GM12878 (cell line): ENCODE measurements at regions not wholly inside any gene's neighbourhood (a gene's known extent, or its start where the extent isn't known, plus 50 kb on each side); places are given as distances from the start of the nearest gene placed in this dataset.

Experiments used
- CREB1 ChIP-seq: IDR thresholded peaks from 2 replicates; pipeline ENCODE4 v1.6.1; 2012; ENCODE audit warnings: low read depth, mild to moderate bottlenecking, inconsistent platforms
- CTCF ChIP-seq, 3 experiments: IDR thresholded peaks in 2 of 3; conservative IDR thresholded peaks in 1 of 3; 2 replicates each; pipeline ENCODE4 v1.5.1; 2011; ENCODE audit warnings: low read depth in 3 of 3, low read length in 3 of 3, mild to moderate bottlenecking in 3 of 3, control low read depth in 2 of 3, moderate library complexity in 2 of 3, inconsistent platforms in 1 of 3, mixed read lengths in 1 of 3; ENCODE audit not compliant: control insufficient read depth in 2 of 3, insufficient read depth in 1 of 3; ENCODE audit errors: extremely low read depth in 1 of 3
- LARP7 ChIP-seq: fragments of 450-650 bp; IDR thresholded peaks from 2 replicates; pipeline ENCODE4 v1.6.1; 2017; ENCODE audit warnings: mild to moderate bottlenecking
- POLR2A ChIP-seq: IDR thresholded peaks from 2 replicates; pipeline ENCODE4 v1.6.1; 2011; ENCODE audit warnings: low read depth, mild to moderate bottlenecking, low read length
- RBBP5 ChIP-seq: fragments of 200-600 bp; sonication (generic); conservative IDR thresholded peaks from 2 replicates; pipeline ENCODE4 v1.6.1; 2016
- RELA ChIP-seq: fragments of 450-650 bp; IDR thresholded peaks from 2 replicates; pipeline ENCODE4 v1.8.0; 2014; ENCODE audit warnings: borderline replicate concordance; ENCODE audit not compliant: partially characterized antibody
- REST ChIP-seq: IDR thresholded peaks from 2 replicates; pipeline ENCODE4 v1.6.1; 2012; ENCODE audit warnings: mild to moderate bottlenecking, low read depth, low read length
- RFX5 ChIP-seq: IDR thresholded peaks from 2 replicates; pipeline ENCODE4 v1.6.1; 2011; ENCODE audit warnings: low read depth, low read length, improper control_type of control experiment
- USF2 ChIP-seq: IDR thresholded peaks from 2 replicates; pipeline ENCODE4 v1.6.1; 2011; ENCODE audit warnings: low read depth, low read length, improper control_type of control experiment, borderline replicate concordance
- ZNF687 ChIP-seq: fragments of 450-650 bp; IDR thresholded peaks from 2 replicates; pipeline ENCODE4 v1.6.1; 2017; ENCODE audit warnings: mild to moderate bottlenecking, moderate library complexity

- TF ChIP-seq POLR2A (no peak), CREB1 (no peak), RELA (no peak), REST (no peak), CTCF (IDR thresholded peaks at IDR 0.05 in 2 of 3, conservative IDR thresholded peaks at IDR 0.05 in 1 of 3; ENCODE audit: control insufficient read depth in 2 of 3, extremely low read depth in 1 of 3, insufficient read depth in 1 of 3, low read depth in 3 of 3, low read length in 3 of 3) (no peak), RFX5 (no peak), LARP7 (no peak), ZNF687 (no peak), RBBP5 (no peak), USF2 (no peak)
These were observed 243.9 kb downstream of the CDCA7 start for GRCh38 chr2:173598525-173598924.
